ENCODE measurements at regions not wholly inside any gene's neighbourhood (a gene's known extent, or its start where the extent isn't known, plus 50 kb on each side); places are given as distances from the start of the nearest gene placed in this dataset.

GRCh38 chr2:17059458-17059857, 393.8 kb upstream of the CYRIA start:
- TF ChIP-seq, protein P1, sequence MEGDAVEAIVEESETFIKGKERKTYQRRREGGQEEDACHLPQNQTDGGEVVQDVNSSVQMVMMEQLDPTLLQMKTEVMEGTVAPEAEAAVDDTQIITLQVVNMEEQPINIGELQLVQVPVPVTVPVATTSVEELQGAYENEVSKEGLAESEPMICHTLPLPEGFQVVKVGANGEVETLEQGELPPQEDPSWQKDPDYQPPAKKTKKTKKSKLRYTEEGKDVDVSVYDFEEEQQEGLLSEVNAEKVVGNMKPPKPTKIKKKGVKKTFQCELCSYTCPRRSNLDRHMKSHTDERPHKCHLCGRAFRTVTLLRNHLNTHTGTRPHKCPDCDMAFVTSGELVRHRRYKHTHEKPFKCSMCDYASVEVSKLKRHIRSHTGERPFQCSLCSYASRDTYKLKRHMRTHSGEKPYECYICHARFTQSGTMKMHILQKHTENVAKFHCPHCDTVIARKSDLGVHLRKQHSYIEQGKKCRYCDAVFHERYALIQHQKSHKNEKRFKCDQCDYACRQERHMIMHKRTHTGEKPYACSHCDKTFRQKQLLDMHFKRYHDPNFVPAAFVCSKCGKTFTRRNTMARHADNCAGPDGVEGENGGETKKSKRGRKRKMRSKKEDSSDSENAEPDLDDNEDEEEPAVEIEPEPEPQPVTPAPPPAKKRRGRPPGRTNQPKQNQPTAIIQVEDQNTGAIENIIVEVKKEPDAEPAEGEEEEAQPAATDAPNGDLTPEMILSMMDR (IDR thresholded peaks at IDR 0.05), result no peak
- TF ChIP-seq POLR2A (IDR thresholded peaks at IDR 0.05), result no peak

All from esophagus squamous epithelium (tissue), 4 donors.